ENCODE measurements at regions not wholly inside any gene's neighbourhood (a gene's known extent, or its start where the extent isn't known, plus 50 kb on each side); places are given as distances from the start of the nearest gene placed in this dataset.

DNA sequence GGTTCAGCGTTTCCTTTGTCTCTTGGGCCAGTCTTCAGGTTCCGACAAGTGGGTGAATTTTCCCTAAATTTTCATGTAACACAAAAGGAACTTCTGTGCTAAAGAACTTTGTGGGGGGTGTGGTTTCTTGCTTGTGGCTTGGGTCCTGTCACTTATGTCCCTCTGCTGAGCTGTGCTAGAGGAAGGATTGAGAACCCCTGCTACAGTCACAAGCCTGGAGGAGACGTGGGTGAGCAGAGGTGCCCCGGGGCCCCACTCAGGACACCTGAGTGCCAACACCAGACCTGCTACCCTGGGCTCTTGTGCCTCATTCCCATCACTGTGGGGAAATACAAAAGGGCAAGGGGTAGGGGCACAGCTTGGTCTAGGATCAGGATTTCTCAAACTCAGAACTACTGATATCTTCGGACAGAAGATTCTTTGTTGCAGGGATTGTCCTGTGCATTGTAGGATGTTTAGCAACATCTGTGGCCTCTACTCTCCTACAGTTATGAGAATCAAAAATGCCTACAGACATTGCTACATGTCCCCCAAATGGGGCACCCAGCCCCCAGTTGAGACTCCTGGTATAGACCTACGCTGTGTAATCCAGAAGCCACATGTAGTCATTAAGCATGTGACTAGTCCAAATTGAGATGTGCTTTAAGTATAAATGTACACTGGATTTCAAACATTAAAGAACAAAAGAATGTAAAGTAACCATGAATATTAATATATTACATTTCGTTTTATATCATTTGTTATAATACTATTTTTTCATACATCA is 128.7 kb downstream of the LY86 start:
- H3K9me3 ChIP-seq (ENCODE audit: control insufficient read depth in 4 of 4, low read length in 3 of 4) = no peaks in the 10 kb centered on the region
- H3K27me3 ChIP-seq (ENCODE audit: control insufficient read depth in 4 of 4, insufficient read depth in 4 of 4, low read length in 3 of 4) = no peaks in the 10 kb centered on the region
- H3K4me1 ChIP-seq (ENCODE audit: control insufficient read depth in 4 of 4, insufficient read depth in 4 of 4, low read length in 3 of 4) = peaks cover 3 to 17% (median 11%) of the 10 kb centered on the region in 4 donors
- DNase-seq (ENCODE audit: low spot score) = no peak
- H3K4me3 ChIP-seq (ENCODE audit: low read depth in 1 of 3, low read length in 3 of 3) = no peak overlapping the region
- WGBS = 91% methylated on average over 7 of the region's 7 CpGs
- TF ChIP-seq NR2F2 (IDR thresholded peaks at IDR 0.05) = no peak
- TF ChIP-seq REST (IDR thresholded peaks at IDR 0.05) = no peak
- TF ChIP-seq CTCF (IDR thresholded peaks at IDR 0.05; ENCODE audit: low read depth, low read length, missing input control) = no peak
- TF ChIP-seq HNF4A (conservative IDR thresholded peaks at IDR 0.05) = no peak
- no peak for TF ChIP-seq TAF1 (conservative IDR thresholded peaks at IDR 0.05)
- no peak for TF ChIP-seq HNF4G (IDR thresholded peaks at IDR 0.05)
- TF ChIP-seq, protein P1, sequence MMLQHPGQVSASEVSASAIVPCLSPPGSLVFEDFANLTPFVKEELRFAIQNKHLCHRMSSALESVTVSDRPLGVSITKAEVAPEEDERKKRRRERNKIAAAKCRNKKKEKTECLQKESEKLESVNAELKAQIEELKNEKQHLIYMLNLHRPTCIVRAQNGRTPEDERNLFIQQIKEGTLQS (IDR thresholded peaks at IDR 0.05) = no peak
- no peak for TF ChIP-seq JUND (IDR thresholded peaks at IDR 0.05)
- no peak for TF ChIP-seq SP1 (IDR thresholded peaks at IDR 0.05)
- no peak for TF ChIP-seq RXRA (IDR thresholded peaks at IDR 0.05)
- no peak for TF ChIP-seq FOXA2 (IDR thresholded peaks at IDR 0.05)
- no peak for TF ChIP-seq RAD21 (IDR thresholded peaks at IDR 0.05)
- TF ChIP-seq MAX (IDR thresholded peaks at IDR 0.05) = no peak
- H3K36me3 ChIP-seq (ENCODE audit: control insufficient read depth in 4 of 4, insufficient read depth in 3 of 4, low read depth in 1 of 4, low read length in 3 of 4) = no peaks in the 10 kb centered on the region
- H3K27ac ChIP-seq (ENCODE audit: low read depth in 1 of 2, low read length in 2 of 2) = no peak overlapping the region
- H3K9ac ChIP-seq (ENCODE audit: low read depth in 1 of 2, low read length in 2 of 2) = no peak overlapping the region

DNA sequence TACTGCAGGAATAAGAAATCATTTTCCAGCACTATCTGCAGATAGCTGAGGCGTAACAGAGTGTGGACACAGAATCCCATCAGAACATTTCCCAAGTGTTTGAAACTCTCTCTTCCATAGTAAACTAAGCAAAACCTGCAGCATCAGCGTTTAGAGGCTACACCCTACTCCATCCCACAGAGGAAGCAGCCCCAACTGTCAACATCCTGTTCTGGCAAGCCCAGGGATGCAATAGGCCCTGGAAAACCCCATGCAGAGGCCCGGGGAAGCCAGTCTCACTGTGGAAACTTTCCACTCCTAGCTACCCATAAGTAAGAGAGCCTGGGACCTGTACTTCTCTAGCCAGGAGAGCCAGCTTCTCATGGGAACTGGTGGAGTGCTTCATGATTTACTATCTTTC is 129.4 kb downstream of the LY86 start:
- no peak overlapping the region for H3K27ac ChIP-seq (ENCODE audit: low read depth in 1 of 2, low read length in 2 of 2)
- DNase-seq (ENCODE audit: low spot score) = no peak
- no peak for TF ChIP-seq TAF1 (conservative IDR thresholded peaks at IDR 0.05)
- TF ChIP-seq SP1 (IDR thresholded peaks at IDR 0.05) = peak; percentile 24
- H3K27me3 ChIP-seq (ENCODE audit: control insufficient read depth in 4 of 4, insufficient read depth in 4 of 4, low read length in 3 of 4) = no peaks in the 10 kb centered on the region
- 52% methylated on average over 3 of the region's 3 CpGs for WGBS
- H3K36me3 ChIP-seq (ENCODE audit: control insufficient read depth in 4 of 4, insufficient read depth in 3 of 4, low read depth in 1 of 4, low read length in 3 of 4) = no peaks in the 10 kb centered on the region
- no peak overlapping the region for H3K9ac ChIP-seq (ENCODE audit: low read depth in 1 of 2, low read length in 2 of 2)
- no peaks in the 10 kb centered on the region for H3K9me3 ChIP-seq (ENCODE audit: control insufficient read depth in 4 of 4, low read length in 3 of 4)
- H3K4me1 ChIP-seq (ENCODE audit: control insufficient read depth in 4 of 4, insufficient read depth in 4 of 4, low read length in 3 of 4) = peaks cover under 1 to 12% (median 7%) of the 10 kb centered on the region in 4 donors
- no peak overlapping the region for H3K4me3 ChIP-seq (ENCODE audit: low read depth in 1 of 3, low read length in 3 of 3)

Data from liver (tissue), 8 donors.